Immature natural killer cell (primary cell): ENCODE measurements at regions not wholly inside any gene's neighbourhood (a gene's known extent, or its start where the extent isn't known, plus 50 kb on each side); places are given as distances from the start of the nearest gene placed in this dataset.

Source experiments
- DNase-seq, 3 donors: peaks; one replicate each; pipeline ENCODE4 v3.0.0; 2022; ENCODE audit warnings: mixed read lengths in 1 of 3
- H3K27ac Mint-ChIP-seq, 6 donors: one replicate each; pipeline ENCODE4 v1.8.0; 2020; ENCODE audit warnings: mixed read lengths in 6 of 6, mild to moderate bottlenecking in 5 of 6, inconsistent platforms in 4 of 6, moderate library complexity in 3 of 6
- H3K27me3 Mint-ChIP-seq, 3 donors: one replicate each; pipeline ENCODE4 v1.8.0; 2020 to 2021; ENCODE audit warnings: low read depth in 3 of 3, mild to moderate bottlenecking in 3 of 3, mixed read lengths in 3 of 3, moderate library complexity in 3 of 3, inconsistent platforms in 1 of 3
- H3K36me3 Mint-ChIP-seq, 3 donors: one replicate each; pipeline ENCODE4 v1.8.0; 2020; ENCODE audit warnings: mixed read lengths in 3 of 3, inconsistent platforms in 2 of 3, mild to moderate bottlenecking in 2 of 3
- H3K4me1 Mint-ChIP-seq, 2 donors: one replicate each; pipeline ENCODE4 v1.8.0; 2020; ENCODE audit warnings: inconsistent platforms in 2 of 2, mild to moderate bottlenecking in 2 of 2, mixed read lengths in 2 of 2, moderate library complexity in 1 of 2
- H3K4me3 Mint-ChIP-seq, 5 donors: one replicate each; pipeline ENCODE4 v1.8.0; 2020; ENCODE audit warnings: mild to moderate bottlenecking in 5 of 5, mixed read lengths in 5 of 5, inconsistent platforms in 3 of 5, moderate library complexity in 3 of 5
- H3K9me3 Mint-ChIP-seq, 6 donors: one replicate each; pipeline ENCODE4 v1.8.0; 2020; ENCODE audit warnings: mild to moderate bottlenecking in 6 of 6, mixed read lengths in 6 of 6, inconsistent platforms in 4 of 6, moderate library complexity in 3 of 6

- no peaks in the 10 kb centered on the region for H3K9me3 Mint-ChIP-seq
These were observed 77.6 kb downstream of the PCDH1 start for GRCh38 chr5:141800617-141801016.

GRCh38 chr5:141799507-141800167 lies 78.6 kb downstream of the PCDH1 start:
- H3K9me3 Mint-ChIP-seq, result no peaks in the 10 kb centered on the region
- H3K27me3 Mint-ChIP-seq, result peaks cover 2 to 10% (median 5%) of the 10 kb centered on the region in 3 donors
- no peaks in the 10 kb centered on the region for H3K4me1 Mint-ChIP-seq
- no peak for DNase-seq
- H3K36me3 Mint-ChIP-seq, result no peaks in the 10 kb centered on the region
- no peak overlapping the region for H3K4me3 Mint-ChIP-seq
- H3K27ac Mint-ChIP-seq, result no peak overlapping the region

More at GRCh38 chr5:141800617-141801016, 77.6 kb downstream of the PCDH1 start:
- no peaks in the 10 kb centered on the region for H3K4me1 Mint-ChIP-seq
- peaks cover 2 to 13% (median 5%) of the 10 kb centered on the region in 3 donors for H3K27me3 Mint-ChIP-seq
- H3K4me3 Mint-ChIP-seq, result no peak overlapping the region
- DNase-seq, result no peak
- no peak overlapping the region for H3K27ac Mint-ChIP-seq
- H3K36me3 Mint-ChIP-seq, result no peaks in the 10 kb centered on the region

GRCh38 chr5:141797425-141797824 lies 80.8 kb downstream of the PCDH1 start:
- Mint-ChIP-seq H3K27me3 (peaks cover 0 to 8% (median 2%) of the 10 kb centered on the region in 3 donors), H3K4me1 (no peaks in the 10 kb centered on the region), H3K27ac (no peak overlapping the region), H3K4me3 (no peak overlapping the region), H3K36me3 (no peaks in the 10 kb centered on the region), H3K9me3 (no peaks in the 10 kb centered on the region)
- DNase-seq, result no peak

DNA sequence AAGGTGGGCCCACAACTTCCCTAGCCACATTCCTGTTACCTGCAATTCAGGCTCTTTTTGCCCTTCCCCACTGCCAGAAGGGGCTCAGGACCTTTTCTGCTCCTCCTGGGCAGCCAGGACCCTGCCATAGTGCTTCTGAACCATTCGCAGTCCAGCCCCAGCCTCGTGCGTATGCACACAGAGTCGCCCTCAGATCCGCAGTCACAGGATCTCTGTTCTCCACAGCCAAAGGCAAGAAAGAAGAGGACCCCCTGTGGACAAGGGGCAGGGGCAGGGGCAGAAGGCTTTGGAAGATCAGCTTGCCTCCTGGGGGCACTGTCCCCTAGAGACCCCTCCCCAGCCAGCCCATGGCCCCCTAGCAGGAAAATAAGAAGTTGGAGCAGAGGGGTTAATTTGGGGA lies 82.8 kb downstream of the PCDH1 start:
- Mint-ChIP-seq H3K36me3 (peaks cover 0 to 4% (median 0%) of the 10 kb centered on the region in 3 donors), H3K9me3 (no peaks in the 10 kb centered on the region)

GRCh38 chr5:141793881-141794280 lies 84.3 kb downstream of the PCDH1 start:
- peaks cover 0 to 4% (median 0%) of the 10 kb centered on the region in 3 donors for H3K36me3 Mint-ChIP-seq
- DNase-seq, result no peak
- H3K9me3 Mint-ChIP-seq, result no peaks in the 10 kb centered on the region
- peaks cover 0 to 9% (median 8%) of the 10 kb centered on the region in 3 donors for H3K27me3 Mint-ChIP-seq
- H3K27ac Mint-ChIP-seq, result no peak overlapping the region
- H3K4me3 Mint-ChIP-seq, result no peak overlapping the region
- H3K4me1 Mint-ChIP-seq, result no peaks in the 10 kb centered on the region

More for the DNA sequence above, 82.8 kb downstream of the PCDH1 start:
- Mint-ChIP-seq H3K27me3 (peaks cover 0 to 8% (median 8%) of the 10 kb centered on the region in 3 donors), H3K27ac (no peak overlapping the region), H3K4me1 (no peaks in the 10 kb centered on the region), H3K4me3 (no peak overlapping the region)
- DNase-seq, result no peak

- Mint-ChIP-seq H3K9me3 (no peaks in the 10 kb centered on the region), H3K27ac (no peak overlapping the region), H3K4me1 (no peaks in the 10 kb centered on the region), H3K4me3 (no peak overlapping the region), H3K36me3 (peaks cover 0 to 4% (median 0%) of the 10 kb centered on the region in 3 donors), H3K27me3 (peaks cover 2 to 9% (median 8%) of the 10 kb centered on the region in 3 donors)
- DNase-seq, result no peak
These were observed 84.8 kb downstream of the PCDH1 start for GRCh38 chr5:141793403-141793802.

GRCh38 chr5:141790630-141791029 lies 87.6 kb downstream of the PCDH1 start:
- no peak for DNase-seq
- Mint-ChIP-seq H3K27me3 (peaks cover 4 to 7% (median 4%) of the 10 kb centered on the region in 3 donors), H3K4me3 (no peak overlapping the region), H3K4me1 (no peaks in the 10 kb centered on the region), H3K9me3 (no peaks in the 10 kb centered on the region), H3K27ac (no peak overlapping the region), H3K36me3 (peaks cover 0 to 4% (median 0%) of the 10 kb centered on the region in 3 donors)

GRCh38 chr5:141789330-141789729 lies 88.9 kb downstream of the PCDH1 start:
- no peak overlapping the region for H3K27ac Mint-ChIP-seq
- H3K36me3 Mint-ChIP-seq, result peaks cover 0 to 4% (median 0%) of the 10 kb centered on the region in 3 donors
- H3K4me3 Mint-ChIP-seq, result no peak overlapping the region
- no peaks in the 10 kb centered on the region for H3K9me3 Mint-ChIP-seq
- peaks cover 3 to 7% (median 4%) of the 10 kb centered on the region in 3 donors for H3K27me3 Mint-ChIP-seq
- H3K4me1 Mint-ChIP-seq, result no peaks in the 10 kb centered on the region
- DNase-seq, result no peak

DNA sequence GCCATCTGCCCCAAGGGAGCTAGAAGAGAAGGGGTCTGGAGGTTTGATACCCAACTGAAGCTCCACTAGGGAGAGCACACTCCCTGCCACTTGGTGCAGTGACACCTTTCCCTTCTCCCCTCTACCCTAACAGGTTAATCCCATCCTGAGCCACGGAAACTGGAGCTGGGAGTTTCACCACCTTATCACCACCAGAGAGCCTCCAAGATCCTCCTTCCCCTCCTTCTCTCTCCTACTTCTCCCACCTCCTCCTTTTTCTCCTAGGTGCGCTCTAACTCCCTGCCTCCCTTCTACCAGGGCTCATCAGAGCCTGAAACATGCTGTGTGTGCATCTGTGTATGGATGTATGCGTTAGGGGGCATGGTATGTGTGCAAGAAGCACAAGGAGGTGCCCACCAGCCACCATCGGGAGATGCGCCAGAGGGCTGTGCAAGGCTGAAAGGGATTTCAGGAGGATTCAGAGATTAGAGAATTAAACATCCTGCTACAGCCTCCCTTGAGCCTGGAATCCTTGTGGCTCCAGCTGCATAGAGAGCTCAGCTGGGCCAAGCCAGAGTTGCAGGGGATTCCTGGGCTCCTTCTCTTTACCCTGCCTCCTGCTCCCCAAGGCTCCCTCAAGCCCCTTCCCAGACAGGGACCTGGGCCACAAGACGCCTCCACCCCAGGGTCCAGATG lies 89.8 kb downstream of the PCDH1 start:
- Mint-ChIP-seq H3K4me1 (no peaks in the 10 kb centered on the region), H3K27ac (no peak overlapping the region), H3K36me3 (peaks cover 0 to 4% (median 0%) of the 10 kb centered on the region in 3 donors), H3K27me3 (peaks cover 3 to 7% (median 6%) of the 10 kb centered on the region in 3 donors), H3K4me3 (no peak overlapping the region), H3K9me3 (no peaks in the 10 kb centered on the region)
- DNase-seq, result no peak

- no peak overlapping the region for H3K27ac Mint-ChIP-seq
- H3K36me3 Mint-ChIP-seq, result peaks cover 0 to 4% (median 0%) of the 10 kb centered on the region in 3 donors
- H3K27me3 Mint-ChIP-seq, result peaks cover 0 to 8% (median 7%) of the 10 kb centered on the region in 3 donors
- no peaks in the 10 kb centered on the region for H3K4me1 Mint-ChIP-seq
- no peaks in the 10 kb centered on the region for H3K9me3 Mint-ChIP-seq
- no peak for DNase-seq
- H3K4me3 Mint-ChIP-seq, result no peak overlapping the region
These were observed 90.8 kb downstream of the PCDH1 start for GRCh38 chr5:141787376-141787775.

GRCh38 chr5:141786700-141787099 lies 91.5 kb downstream of the PCDH1 start:
- Mint-ChIP-seq H3K9me3 (no peaks in the 10 kb centered on the region), H3K36me3 (peaks cover 0 to under 1% (median 0%) of the 10 kb centered on the region in 3 donors), H3K27ac (no peak overlapping the region), H3K27me3 (peaks cover 0 to 9% (median 6%) of the 10 kb centered on the region in 3 donors), H3K4me3 (no peak overlapping the region), H3K4me1 (no peaks in the 10 kb centered on the region)
- DNase-seq, result no peak

DNA sequence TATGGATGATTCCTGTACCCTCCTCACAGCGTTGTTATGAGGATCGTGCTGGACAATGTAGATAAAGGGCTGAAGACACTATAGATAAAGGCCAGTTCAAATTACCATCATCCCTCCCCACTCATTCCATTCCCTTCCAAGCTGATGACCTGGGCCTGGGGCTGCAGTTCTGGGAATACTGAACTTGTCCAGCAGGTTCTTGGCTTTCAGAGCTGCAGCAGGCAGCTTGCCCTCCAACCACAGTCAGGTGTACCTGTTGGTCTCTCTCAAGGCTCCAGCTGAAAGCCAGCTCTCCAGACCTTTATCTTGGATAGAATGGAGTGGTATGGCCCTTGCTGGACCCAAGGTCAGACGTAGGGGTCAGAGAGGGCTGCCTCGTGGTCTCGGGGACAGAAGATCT lies 92.5 kb downstream of the PCDH1 start:
- Mint-ChIP-seq H3K36me3 (no peaks in the 10 kb centered on the region), H3K27ac (no peak overlapping the region), H3K27me3 (peaks cover 0 to 9% (median 2%) of the 10 kb centered on the region in 3 donors), H3K4me1 (no peaks in the 10 kb centered on the region), H3K4me3 (no peak overlapping the region), H3K9me3 (no peaks in the 10 kb centered on the region)
- DNase-seq, result no peak

GRCh38 chr5:141785135-141785534 lies 93.1 kb downstream of the PCDH1 start:
- H3K27me3 Mint-ChIP-seq, result peaks cover 0 to 9% (median 2%) of the 10 kb centered on the region in 3 donors
- no peaks in the 10 kb centered on the region for H3K9me3 Mint-ChIP-seq
- no peak for DNase-seq
- H3K4me3 Mint-ChIP-seq, result no peak overlapping the region
- H3K27ac Mint-ChIP-seq, result no peak overlapping the region
- H3K36me3 Mint-ChIP-seq, result no peaks in the 10 kb centered on the region
- H3K4me1 Mint-ChIP-seq, result no peaks in the 10 kb centered on the region

DNA sequence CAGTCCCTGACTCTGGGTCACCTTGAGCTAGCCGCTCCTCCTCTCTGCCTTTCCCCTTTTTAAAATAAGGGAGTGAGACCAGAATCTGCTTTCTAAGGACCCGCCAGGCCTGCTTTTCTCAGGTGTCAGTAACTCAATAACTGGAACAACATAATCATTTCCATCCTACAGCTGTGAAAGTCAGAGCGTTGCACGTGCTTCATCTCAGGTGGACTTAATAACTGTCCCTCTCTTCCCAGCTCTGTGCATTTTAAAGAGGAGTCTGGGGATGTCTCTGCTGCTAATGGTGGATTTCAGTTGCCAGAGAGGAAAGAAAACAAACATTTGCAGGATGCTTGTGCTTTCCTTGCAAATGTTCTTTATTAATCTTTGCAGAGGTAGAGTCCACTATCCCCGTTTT lies 93.7 kb downstream of the PCDH1 start:
- H3K27ac Mint-ChIP-seq, result no peak overlapping the region
- no peaks in the 10 kb centered on the region for H3K9me3 Mint-ChIP-seq
- H3K4me3 Mint-ChIP-seq, result no peak overlapping the region
- H3K36me3 Mint-ChIP-seq, result no peaks in the 10 kb centered on the region
- DNase-seq, result no peak
- H3K4me1 Mint-ChIP-seq, result no peaks in the 10 kb centered on the region
- H3K27me3 Mint-ChIP-seq, result peaks cover 0 to 9% (median 2%) of the 10 kb centered on the region in 3 donors
